HepG2 (cell line): ENCODE measurements at regions not wholly inside any gene's neighbourhood (a gene's known extent, or its start where the extent isn't known, plus 50 kb on each side); places are given as distances from the start of the nearest gene placed in this dataset.

ENCODE experiments used
- ATAC-seq: fragments of 200-7000 bp; cut with Tn5 transposase; 3 replicates; pipeline ENCODE4 v1.9.1; 2020; ENCODE audit warnings: mild to moderate bottlenecking, moderate library complexity
- BruUV-seq: library from RNA; stranded (reverse); fragments of 400-500 nt; replicated peaks from 2 replicates; lab custom pipeline; 2021; lab: Mats Ljungman, UMichigan
- CTCF ChIA-PET: fragments of 300-600 bp; formaldehyde crosslinking; extraction: SDS; loops from one replicate; lab custom pipeline; 2021; ENCODE audit warnings: low total read pairs, inconsistent platforms, low intra/inter-chr PET ratio; lab: Yijun Ruan, JAX
- POLR2A ChIA-PET: fragments of 350-600 bp; sonication (Branson Sonifier 250); formaldehyde crosslinking; loops from one replicate; lab custom pipeline; 2020; ENCODE audit warnings: antibody characterized with exemption, inconsistent platforms; lab: Yijun Ruan, JAX
- DNase-seq: peaks from one replicate; pipeline ENCODE4 v3.0.0-alpha.2; 2015; ENCODE audit warnings: low spot score
- FAIRE-seq: peaks from 3 replicates; lab custom pipeline; 2011; peaks lifted over from hg19 to GRCh38; lab: Jason Lieb, UNC
- H2AFZ ChIP-seq: one replicate; pipeline ENCODE4 v1.6.1; 2011; ENCODE audit warnings: low read length, inconsistent platforms
- H3K27ac ChIP-seq: fragments of 300-600 bp; 3 replicates; pipeline ENCODE4 v1.8.0; 2011; ENCODE audit warnings: mixed run types, mild to moderate bottlenecking, mixed read lengths, low read length, inconsistent platforms; ENCODE audit not compliant: insufficient read depth; ENCODE audit errors: extremely low read length
- H3K27me3 ChIP-seq, 2 experiments: fragments of 200-600 bp in 1 of 2; 2 replicates in 1 of 2; 3 replicates in 1 of 2; pipeline versions ENCODE4 v1.6.0 to v1.8.0; 2011; ENCODE audit warnings: low read length in 2 of 2, mild to moderate bottlenecking in 2 of 2, moderate library complexity in 2 of 2, inconsistent platforms in 1 of 2; ENCODE audit not compliant: insufficient read depth in 2 of 2, control insufficient read depth in 1 of 2
- H3K36me3 ChIP-seq, 2 experiments: fragments of 200-600 bp in 1 of 2; replicated peaks in 1 of 2; 2 replicates in 1 of 2; 3 replicates in 1 of 2; pipeline versions ENCODE4 v1.5.1 to v1.8.0; 2011; ENCODE audit warnings: low read length in 2 of 2, inconsistent platforms in 1 of 2; ENCODE audit not compliant: insufficient read depth in 2 of 2, control insufficient read depth in 1 of 2
- H3K4me1 ChIP-seq: 2 replicates; pipeline ENCODE4 v1.5.1; 2012; ENCODE audit warnings: low read length, inconsistent platforms; ENCODE audit not compliant: insufficient read depth
- H3K4me2 ChIP-seq: 2 replicates; pipeline ENCODE4 v1.6.0; 2011; ENCODE audit warnings: low read depth, low read length, inconsistent platforms
- H3K4me3 ChIP-seq, 3 experiments: fragments of 200-600 bp in 1 of 3; sonication (generic), shearing (Covaris generic) in 1 of 3; replicated peaks in 1 of 3; 2 replicates each; pipeline ENCODE4 v1.5.1; 2011 to 2016; ENCODE audit warnings: low read length in 3 of 3, inconsistent platforms in 2 of 3, low read depth in 2 of 3, mild to moderate bottlenecking in 2 of 3, control low read depth in 1 of 3, mixed read lengths in 1 of 3; ENCODE audit not compliant: insufficient read depth in 1 of 3
- H3K79me2 ChIP-seq: one replicate; pipeline ENCODE4 v1.6.1; 2011; ENCODE audit warnings: low read length, inconsistent platforms; ENCODE audit not compliant: insufficient read depth
- H3K9ac ChIP-seq: 2 replicates; pipeline ENCODE4 v1.6.0; 2011; ENCODE audit warnings: mild to moderate bottlenecking, low read depth, low read length, inconsistent platforms; ENCODE audit not compliant: insufficient read depth
- H3K9me3 ChIP-seq: 2 replicates; pipeline ENCODE4 v1.5.1; 2012; ENCODE audit warnings: mild to moderate bottlenecking, low read length
- H4K20me1 ChIP-seq: 2 replicates; pipeline ENCODE4 v1.6.0; 2011; ENCODE audit warnings: inconsistent platforms, mild to moderate bottlenecking, low read length, moderate library complexity; ENCODE audit not compliant: insufficient read depth
- CENPT ChIP-seq: sonication (generic); formaldehyde crosslinking; IDR thresholded peaks from 2 replicates; pipeline ENCODE4 v1.8.0; 2022; ENCODE audit warnings: low read depth, mild to moderate bottlenecking, moderate library complexity, missing genetic modification reagents
- FOXO1 ChIP-seq: sonication (generic); formaldehyde crosslinking; IDR thresholded peaks from 2 replicates; pipeline ENCODE4 v1.4.0; 2020; ENCODE audit warnings: missing genetic modification reagents
- GATAD1 ChIP-seq: IDR thresholded peaks from 2 replicates; pipeline ENCODE4 v1.6.1; 2016; ENCODE audit warnings: missing genetic modification reagents, missing compliant biosample characterization
- GMEB2 ChIP-seq: IDR thresholded peaks from 2 replicates; pipeline ENCODE4 v1.6.1; 2016; ENCODE audit warnings: missing biosample characterization, missing genetic modification reagents, low read depth
- MZF1 ChIP-seq: sonication (generic); formaldehyde crosslinking; IDR thresholded peaks from 2 replicates; pipeline ENCODE4 v1.8.1; 2023; ENCODE audit warnings: mild to moderate bottlenecking, missing genetic modification reagents, borderline replicate concordance
- PAX8 ChIP-seq: sonication (generic); formaldehyde crosslinking; IDR thresholded peaks from 2 replicates; pipeline ENCODE4 v1.8.0; 2022; ENCODE audit warnings: mild to moderate bottlenecking, missing genetic modification reagents, borderline replicate concordance
- RFX1 ChIP-seq: fragments of 450-650 bp; IDR thresholded peaks from 2 replicates; pipeline ENCODE4 v1.6.1; 2017
- ZBTB21 ChIP-seq: sonication (generic); formaldehyde crosslinking; IDR thresholded peaks from 2 replicates; pipeline ENCODE4 v1.4.0; 2020; ENCODE audit warnings: missing genetic modification reagents
- ZMYM3 ChIP-seq: sonication (generic); formaldehyde crosslinking; IDR thresholded peaks from 2 replicates; pipeline ENCODE4 v1.5.1; 2020; ENCODE audit warnings: mild to moderate bottlenecking, missing genetic modification reagents
- ZNF317 ChIP-seq: sonication (generic); formaldehyde crosslinking; IDR thresholded peaks from 2 replicates; pipeline ENCODE4 v1.5.0; 2020; ENCODE audit warnings: mild to moderate bottlenecking, missing genetic modification reagents
- ZNF430 ChIP-seq: sonication (generic); formaldehyde crosslinking; IDR thresholded peaks from 2 replicates; pipeline ENCODE4 v1.9.0; 2021; ENCODE audit warnings: mild to moderate bottlenecking, missing genetic modification reagents
- ZNF589 ChIP-seq: sonication (generic); formaldehyde crosslinking; conservative IDR thresholded peaks from 2 replicates; pipeline ENCODE4 v1.8.0; 2022; ENCODE audit warnings: mild to moderate bottlenecking, moderate library complexity, missing genetic modification reagents
- WGBS: methylation state at CpG from one replicate; pipeline ENCODE4 v1.1.6; 2017; ENCODE audit warnings: low lambda C conversion rate; 5-methylcytosine and 5-hydroxymethylcytosine counted together
- in situ Hi-C: cut with HindIII; loops from 2 replicates; pipeline ENCODE4 v1.10.0; 2017; ENCODE audit warnings: low pct_unique_long_range_greater_than_20kb; ENCODE audit not compliant: extremely low pct_ligation_motif_present
- intact Hi-C: fragments of 100-400 bp; cut with micrococcal nuclease; formaldehyde crosslinking; loops from one replicate; pipeline ENCODE4 v1.10.0; 2022; ENCODE audit not compliant: unreplicated experiment
- TF ChIP-seq, protein P1 (sequence below): sonication (generic); formaldehyde crosslinking; IDR thresholded peaks from 2 replicates; pipeline ENCODE4 v1.4.0; 2020; ENCODE audit warnings: missing genetic modification reagents
- TF ChIP-seq, protein P2 (sequence below): sonication (generic); formaldehyde crosslinking; IDR thresholded peaks from 2 replicates; pipeline ENCODE4 v1.4.0; 2020; ENCODE audit warnings: missing genetic modification reagents, mild to moderate bottlenecking, borderline replicate concordance

DNA sequence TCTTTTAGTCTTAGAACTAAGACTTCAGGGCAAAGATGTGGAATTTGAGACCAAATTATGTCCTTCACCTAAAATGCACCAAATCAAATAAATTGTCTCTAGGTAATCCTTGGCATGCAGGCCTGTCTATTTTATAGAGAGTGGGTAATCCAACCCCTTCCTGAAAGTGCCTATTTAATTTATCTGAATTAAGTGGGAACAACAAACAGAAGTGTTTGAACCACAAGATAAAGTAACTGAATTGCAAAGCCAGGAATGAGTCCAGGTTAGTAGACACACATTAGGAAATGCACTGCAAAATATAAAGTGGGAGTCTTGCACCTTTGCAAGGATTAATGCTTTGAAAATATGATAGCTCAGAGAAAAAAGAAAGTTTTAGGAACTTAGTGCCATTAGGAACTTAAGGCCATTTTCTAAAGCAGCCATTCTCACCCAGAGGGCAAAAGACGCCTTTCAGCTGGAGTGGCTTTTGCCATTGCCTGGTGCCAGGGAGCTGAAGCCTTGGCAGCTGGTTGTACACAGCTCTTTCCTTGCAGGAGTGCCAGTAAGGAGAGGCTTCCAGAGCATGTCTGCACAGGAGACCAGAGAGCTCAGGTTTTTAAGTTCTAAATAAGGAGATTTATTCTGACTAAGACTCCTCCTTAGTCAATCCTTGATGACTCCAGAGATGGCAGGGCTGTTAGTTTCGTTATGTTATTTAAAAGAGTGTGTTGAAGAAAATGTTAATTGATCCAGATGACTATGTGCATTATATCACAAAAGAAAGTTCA lies 151.7 kb upstream of the ELL2 start:
- Histone ChIP-seq H3K27ac (no peak overlapping the region), H3K27me3 (no peaks in the 10 kb centered on the region), H3K4me3 (no peak overlapping the region), H2AFZ (no peak overlapping the region), H3K9me3 (no peaks in the 10 kb centered on the region), H3K79me2 (peaks cover 5% of the 10 kb centered on the region), H3K9ac (no peak overlapping the region), H3K4me1 (peaks cover 89% of the 10 kb centered on the region), H3K4me2 (no peak overlapping the region), H3K36me3 (no peaks in the 10 kb centered on the region), H4K20me1 (no peaks in the 10 kb centered on the region)
- CTCF ChIA-PET, result no interaction called here
- FAIRE-seq, result no peak
- POLR2A ChIA-PET, result no interaction called here
- no peak for ATAC-seq
- DNase-seq, result no peak
- no TSS peak for BruUV-seq
- in situ Hi-C loops (loop anchor here (5.0 kb wide), 1 partner anchor 151 kb away; the partner anchor contains the start of gene ELL2), intact Hi-C loops (loop anchor here (10.0 kb wide), 1 partner anchor 469 kb away; the partner anchor contains the start of gene RFESD)
- WGBS, result 95% methylated on average over 2 of the region's 2 CpGs
- TF ChIP-seq ZNF317 (no peak), FOXO1 (CRISPR knock-in tag) (no peak), GATAD1 (no peak), MZF1 (CRISPR knock-in tag) (no peak), RFX1 (no peak), ZNF430 (CRISPR knock-in tag) (no peak), CENPT (CRISPR knock-in tag) (no peak), PAX8 (CRISPR knock-in tag) (no peak), ZNF589 (CRISPR knock-in tag) (no peak), ZMYM3 (no peak), GMEB2 (no peak), ZBTB21 (CRISPR knock-in tag) (no peak)
- TF ChIP-seq, protein P1, sequence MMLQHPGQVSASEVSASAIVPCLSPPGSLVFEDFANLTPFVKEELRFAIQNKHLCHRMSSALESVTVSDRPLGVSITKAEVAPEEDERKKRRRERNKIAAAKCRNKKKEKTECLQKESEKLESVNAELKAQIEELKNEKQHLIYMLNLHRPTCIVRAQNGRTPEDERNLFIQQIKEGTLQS, result no peak
- TF ChIP-seq, protein P2, sequence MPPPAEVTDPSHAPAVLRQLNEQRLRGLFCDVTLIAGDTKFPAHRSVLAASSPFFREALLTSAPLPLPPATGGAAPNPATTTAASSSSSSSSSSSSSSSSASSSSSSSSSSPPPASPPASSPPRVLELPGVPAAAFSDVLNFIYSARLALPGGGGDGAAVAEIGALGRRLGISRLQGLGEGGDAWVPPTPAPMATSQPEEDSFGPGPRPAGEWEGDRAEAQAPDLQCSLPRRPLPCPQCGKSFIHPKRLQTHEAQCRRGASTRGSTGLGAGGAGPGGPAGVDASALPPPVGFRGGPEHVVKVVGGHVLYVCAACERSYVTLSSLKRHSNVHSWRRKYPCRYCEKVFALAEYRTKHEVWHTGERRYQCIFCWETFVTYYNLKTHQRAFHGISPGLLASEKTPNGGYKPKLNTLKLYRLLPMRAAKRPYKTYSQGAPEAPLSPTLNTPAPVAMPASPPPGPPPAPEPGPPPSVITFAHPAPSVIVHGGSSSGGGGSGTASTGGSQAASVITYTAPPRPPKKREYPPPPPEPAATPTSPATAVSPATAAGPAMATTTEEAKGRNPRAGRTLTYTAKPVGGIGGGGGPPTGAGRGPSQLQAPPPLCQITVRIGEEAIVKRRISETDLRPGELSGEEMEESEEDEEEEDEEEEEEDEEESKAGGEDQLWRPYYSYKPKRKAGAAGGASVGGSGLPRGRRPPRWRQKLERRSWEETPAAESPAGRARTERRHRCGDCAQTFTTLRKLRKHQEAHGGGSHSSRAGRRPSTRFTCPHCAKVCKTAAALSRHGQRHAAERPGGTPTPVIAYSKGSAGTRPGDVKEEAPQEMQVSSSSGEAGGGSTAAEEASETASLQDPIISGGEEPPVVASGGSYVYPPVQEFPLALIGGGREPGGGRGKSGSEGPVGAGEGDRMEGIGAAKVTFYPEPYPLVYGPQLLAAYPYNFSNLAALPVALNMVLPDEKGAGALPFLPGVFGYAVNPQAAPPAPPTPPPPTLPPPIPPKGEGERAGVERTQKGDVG (CRISPR knock-in tag), result no peak
